ENCODE measurements at regions not wholly inside any gene's neighbourhood (a gene's known extent, or its start where the extent isn't known, plus 50 kb on each side); places are given as distances from the start of the nearest gene placed in this dataset.

GRCh38 chr1:233723387-233723786, 109.5 kb downstream of the KCNK1 start:
- TF ChIP-seq CTCF (IDR thresholded peaks at IDR 0.05) (no peak), TAF1 (IDR thresholded peaks at IDR 0.05; ENCODE audit: borderline replicate concordance, low read depth, low read length) (no peak), EZH2phosphoT487 (IDR thresholded peaks at IDR 0.05; ENCODE audit: borderline replicate concordance, low read depth) (no peak), EP300 (IDR thresholded peaks at IDR 0.05; ENCODE audit: borderline replicate concordance in 1 of 2, low read depth in 1 of 2, low read length in 1 of 2) (no peak), ZBTB33 (IDR thresholded peaks at IDR 0.05; ENCODE audit: borderline replicate concordance, low read depth) (no peak), RXRA (IDR thresholded peaks at IDR 0.05; ENCODE audit: borderline replicate concordance, low read depth) (no peak), NFIC (IDR thresholded peaks at IDR 0.05; ENCODE audit: borderline replicate concordance) (no peak)

Measured in SK-N-SH (cell line).